CD4-positive, alpha-beta T cell (primary cell): ENCODE measurements at regions not wholly inside any gene's neighbourhood (a gene's known extent, or its start where the extent isn't known, plus 50 kb on each side); places are given as distances from the start of the nearest gene placed in this dataset.

Experiments
- ATAC-seq: fragments of 200-7000 bp; cut with Tn5 transposase; one replicate; pipeline ENCODE4 v1.10.0; 2022; ENCODE audit warnings: mild to moderate bottlenecking; ENCODE audit not compliant: poor library complexity
- CTCF ChIA-PET: fragments of 350-600 bp; sonication (Branson Sonifier 250); formaldehyde crosslinking; loops from one replicate; lab custom pipeline; 2021; ENCODE audit warnings: antibody characterized with exemption, inconsistent platforms; lab: Charles Lee
- POLR2A ChIA-PET: fragments of 350-600 bp; sonication (Branson Sonifier 250); formaldehyde crosslinking; loops from one replicate; lab custom pipeline; 2021; ENCODE audit warnings: antibody characterized with exemption, inconsistent platforms; lab: Charles Lee
- DNase-seq, 14 experiments: peaks; one replicate each; pipeline ENCODE4 v3.0.0-alpha.2; 2013 to 2020; ENCODE audit warnings: mixed read lengths in 2 of 14
- H3K27ac ChIP-seq, 2 donors: one replicate each; pipeline versions ENCODE4 v1.5.1 to v1.7.0; 2013; ENCODE audit warnings: low read length in 2 of 2, low read depth in 1 of 2, mild to moderate bottlenecking in 1 of 2
- H3K27me3 ChIP-seq, 2 experiments: 1 replicate in 1 of 2; 2 replicates in 1 of 2; pipeline versions ENCODE4 v1.6.1 to v1.7.0; 2013; ENCODE audit warnings: low read length in 2 of 2, control low read depth in 1 of 2, mild to moderate bottlenecking in 1 of 2, moderate library complexity in 1 of 2; ENCODE audit not compliant: insufficient read depth in 2 of 2, control insufficient read depth in 1 of 2
- H3K36me3 ChIP-seq: one replicate; pipeline ENCODE4 v1.6.1; 2013; ENCODE audit warnings: low read length, control low read depth; ENCODE audit not compliant: insufficient read depth
- H3K4me1 ChIP-seq: one replicate; pipeline ENCODE4 v1.6.1; 2013; ENCODE audit warnings: low read length, control low read depth; ENCODE audit not compliant: insufficient read depth
- H3K4me3 ChIP-seq: one replicate; pipeline ENCODE4 v1.5.1; 2013; ENCODE audit warnings: mild to moderate bottlenecking, low read length, moderate library complexity
- H3K9me3 ChIP-seq, 2 experiments: 1 replicate in 1 of 2; 2 replicates in 1 of 2; pipeline versions ENCODE4 v1.6.1 to v1.7.0; 2013; ENCODE audit warnings: low read length in 2 of 2, mild to moderate bottlenecking in 2 of 2, control low read depth in 1 of 2, moderate library complexity in 1 of 2; ENCODE audit not compliant: control insufficient read depth in 1 of 2, insufficient read depth in 1 of 2
- H3K27ac Mint-ChIP-seq: one replicate; pipeline ENCODE4 v1.8.0; 2020; ENCODE audit warnings: mixed read lengths
- H3K27me3 Mint-ChIP-seq: one replicate; pipeline ENCODE4 v1.8.0; 2021; ENCODE audit warnings: mixed read lengths
- H3K36me3 Mint-ChIP-seq: one replicate; pipeline ENCODE4 v1.8.0; 2021; ENCODE audit warnings: low read depth, mixed read lengths
- H3K4me1 Mint-ChIP-seq: one replicate; pipeline ENCODE4 v1.8.0; 2021; ENCODE audit warnings: low read depth, mixed read lengths
- H3K4me3 Mint-ChIP-seq: one replicate; pipeline ENCODE4 v1.8.0; 2020; ENCODE audit warnings: mild to moderate bottlenecking, mixed read lengths
- H3K9me3 Mint-ChIP-seq: one replicate; pipeline ENCODE4 v1.8.0; 2020; ENCODE audit warnings: mixed read lengths
- intact Hi-C, 2 experiments: fragments of 100-400 bp; cut with DNase I in 1 of 2; cut with micrococcal nuclease in 1 of 2; formaldehyde crosslinking; loops; one replicate each; pipeline versions ENCODE4 v1.15.1 to v1.9.0; 2023 to 2025; cut with DNase I, micrococcal nuclease
- TF ChIP-seq, protein P1 (sequence below): fragments of 200-600 bp; IDR thresholded peaks from one replicate; pipeline ENCODE4 v1.8.0; 2022; ENCODE audit warnings: antibody characterized with exemption, mild to moderate bottlenecking

DNA sequence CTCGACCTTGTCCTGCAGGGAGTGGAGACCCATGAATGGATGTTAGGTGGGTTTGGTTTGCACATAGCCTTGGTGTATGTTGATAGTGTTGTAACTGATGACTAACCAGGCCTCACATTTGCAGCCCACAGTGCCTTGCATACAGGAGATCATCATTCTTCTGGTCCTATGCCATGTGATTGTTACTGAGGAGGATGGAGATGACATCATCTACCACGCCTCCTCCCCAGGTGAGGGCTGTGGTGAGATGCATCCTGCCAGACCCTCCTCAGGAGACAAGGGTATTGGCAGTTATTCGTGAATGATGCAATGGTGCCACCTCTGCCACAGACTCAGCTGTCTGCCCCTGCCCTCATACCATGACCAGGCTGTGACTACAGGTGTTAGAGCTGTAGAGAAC, 1294.1 kb downstream of the UQCRFS1 start:
- H3K4me3 Mint-ChIP-seq, result no peak overlapping the region
- ATAC-seq (no peak), DNase-seq (no peak)
- Histone ChIP-seq H3K27ac (no peak overlapping the region), H3K27me3 (no peaks in the 10 kb centered on the region), H3K36me3 (no peaks in the 10 kb centered on the region), H3K4me1 (no peaks in the 10 kb centered on the region), H3K4me3 (no peak overlapping the region), H3K9me3 (peaks cover 0 to 4% of the 10 kb centered on the region in 2 experiments)
- ChIA-PET CTCF (no interaction called here), POLR2A (no interaction called here)
- H3K9me3 Mint-ChIP-seq, result no peaks in the 10 kb centered on the region
- TF ChIP-seq, protein P1, sequence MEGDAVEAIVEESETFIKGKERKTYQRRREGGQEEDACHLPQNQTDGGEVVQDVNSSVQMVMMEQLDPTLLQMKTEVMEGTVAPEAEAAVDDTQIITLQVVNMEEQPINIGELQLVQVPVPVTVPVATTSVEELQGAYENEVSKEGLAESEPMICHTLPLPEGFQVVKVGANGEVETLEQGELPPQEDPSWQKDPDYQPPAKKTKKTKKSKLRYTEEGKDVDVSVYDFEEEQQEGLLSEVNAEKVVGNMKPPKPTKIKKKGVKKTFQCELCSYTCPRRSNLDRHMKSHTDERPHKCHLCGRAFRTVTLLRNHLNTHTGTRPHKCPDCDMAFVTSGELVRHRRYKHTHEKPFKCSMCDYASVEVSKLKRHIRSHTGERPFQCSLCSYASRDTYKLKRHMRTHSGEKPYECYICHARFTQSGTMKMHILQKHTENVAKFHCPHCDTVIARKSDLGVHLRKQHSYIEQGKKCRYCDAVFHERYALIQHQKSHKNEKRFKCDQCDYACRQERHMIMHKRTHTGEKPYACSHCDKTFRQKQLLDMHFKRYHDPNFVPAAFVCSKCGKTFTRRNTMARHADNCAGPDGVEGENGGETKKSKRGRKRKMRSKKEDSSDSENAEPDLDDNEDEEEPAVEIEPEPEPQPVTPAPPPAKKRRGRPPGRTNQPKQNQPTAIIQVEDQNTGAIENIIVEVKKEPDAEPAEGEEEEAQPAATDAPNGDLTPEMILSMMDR, result no peak
- no peak overlapping the region for H3K27ac Mint-ChIP-seq
- no peaks in the 10 kb centered on the region for H3K36me3 Mint-ChIP-seq
- no peaks in the 10 kb centered on the region for H3K4me1 Mint-ChIP-seq
- H3K27me3 Mint-ChIP-seq, result no peaks in the 10 kb centered on the region
- intact Hi-C loops, result no loop called here

DNA sequence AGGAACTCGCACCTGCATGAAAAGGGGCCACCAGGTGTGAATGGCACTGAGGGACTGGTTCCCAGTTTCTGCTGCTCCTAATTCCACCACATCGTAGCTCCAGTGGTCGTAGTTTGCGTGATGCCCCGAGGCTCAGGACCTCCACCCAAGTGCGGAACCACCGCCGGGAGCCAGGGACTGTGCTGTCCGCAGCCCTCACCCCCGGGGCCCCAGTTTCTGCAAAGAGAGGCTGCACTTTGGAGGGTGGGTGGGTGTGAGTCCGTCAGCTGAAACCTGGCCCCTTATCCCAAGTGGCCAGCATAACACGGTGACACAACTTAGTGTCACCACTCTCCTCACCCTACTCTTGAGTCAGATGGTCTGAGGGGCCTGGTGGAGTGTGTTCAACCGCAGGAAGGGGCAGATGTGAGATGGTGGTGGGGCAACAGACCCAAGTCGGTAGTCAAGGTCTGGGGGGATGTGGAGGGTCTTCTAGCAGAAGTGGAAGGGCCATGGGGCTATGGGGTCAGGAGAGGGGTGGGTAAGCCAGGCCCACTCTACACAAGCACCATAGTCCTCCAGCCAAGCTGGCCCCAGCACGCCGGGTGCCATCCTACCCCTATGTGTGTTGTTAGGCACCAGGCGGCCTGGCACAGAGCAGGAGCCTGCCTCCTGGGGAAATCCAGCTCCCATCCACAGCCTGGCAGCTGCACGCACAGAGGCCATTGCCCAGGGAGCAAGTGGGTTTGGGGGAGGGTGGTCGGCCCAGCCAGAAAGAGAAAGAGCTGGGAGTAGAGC, 1301.6 kb downstream of the UQCRFS1 start:
- no peaks in the 10 kb centered on the region for H3K9me3 Mint-ChIP-seq

DNA sequence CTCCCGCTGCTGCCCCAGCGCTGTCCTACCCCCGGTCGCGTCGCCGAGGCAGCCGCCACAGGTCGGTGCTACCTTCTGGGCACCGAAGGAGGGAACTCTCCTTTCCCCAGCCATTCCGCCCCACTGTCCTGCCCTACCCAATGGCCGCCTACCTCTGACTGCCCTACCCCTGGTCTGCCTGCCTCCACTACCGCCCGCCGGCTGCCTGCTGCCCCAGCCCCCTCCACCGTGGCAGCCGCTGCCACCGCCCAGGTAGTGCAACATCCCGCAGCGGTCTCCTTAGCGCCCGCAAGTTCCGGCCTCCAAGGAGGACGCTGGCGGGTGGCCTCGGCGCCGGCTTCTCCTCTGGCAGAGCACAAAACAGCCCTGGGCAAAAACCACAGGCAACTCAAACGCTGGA, 1303.1 kb downstream of the UQCRFS1 start:
- H3K27ac Mint-ChIP-seq, result no peak overlapping the region
- Histone ChIP-seq H3K27ac (no peak overlapping the region), H3K27me3 (no peaks in the 10 kb centered on the region), H3K4me1 (no peaks in the 10 kb centered on the region), H3K36me3 (no peaks in the 10 kb centered on the region), H3K9me3 (peaks cover 0 to 35% of the 10 kb centered on the region in 2 experiments), H3K4me3 (no peak overlapping the region)
- intact Hi-C loops, result no loop called here
- H3K27me3 Mint-ChIP-seq, result no peaks in the 10 kb centered on the region
- CTCF ChIA-PET, result no interaction called here
- H3K36me3 Mint-ChIP-seq, result no peaks in the 10 kb centered on the region
- no peak for ATAC-seq
- no peaks in the 10 kb centered on the region for H3K9me3 Mint-ChIP-seq
- H3K4me1 Mint-ChIP-seq, result no peaks in the 10 kb centered on the region
- DNase-seq, result no peak
- H3K4me3 Mint-ChIP-seq, result no peak overlapping the region
- POLR2A ChIA-PET, result no interaction called here
- TF ChIP-seq, protein P1, result no peak

More for the DNA sequence above, 1301.6 kb downstream of the UQCRFS1 start:
- Histone ChIP-seq H3K27me3 (no peaks in the 10 kb centered on the region), H3K36me3 (no peaks in the 10 kb centered on the region), H3K4me3 (no peak overlapping the region), H3K27ac (no peak overlapping the region), H3K4me1 (no peaks in the 10 kb centered on the region), H3K9me3 (peaks cover 0 to 32% of the 10 kb centered on the region in 2 experiments)
- no peak for ATAC-seq
- intact Hi-C loops, result no loop called here
- Mint-ChIP-seq H3K4me1 (no peaks in the 10 kb centered on the region), H3K27me3 (no peaks in the 10 kb centered on the region), H3K4me3 (no peak overlapping the region), H3K36me3 (no peaks in the 10 kb centered on the region), H3K27ac (no peak overlapping the region)
- POLR2A ChIA-PET, result no interaction called here
- CTCF ChIA-PET, result no interaction called here
- no peak for DNase-seq
- TF ChIP-seq, protein P1, result no peak
